H1 (cell line): ENCODE measurements at regions not wholly inside any gene's neighbourhood (a gene's known extent, or its start where the extent isn't known, plus 50 kb on each side); places are given as distances from the start of the nearest gene placed in this dataset.

Experiments used
- CTCF ChIA-PET: fragments of 300-600 bp; sonication (Branson Sonifier 250); formaldehyde crosslinking; loops from one replicate; lab custom pipeline; 2021; ENCODE audit not compliant: partially characterized antibody; lab: Charles Lee
- POLR2A ChIA-PET: fragments of 300-600 bp; sonication (Branson Sonifier 250); formaldehyde crosslinking; loops from one replicate; lab custom pipeline; 2021; ENCODE audit warnings: inconsistent platforms; ENCODE audit not compliant: partially characterized antibody; lab: Charles Lee
- DNase-seq, 2 experiments: peaks; one replicate each; pipeline versions ENCODE4 v3.0.0 to v3.0.0-alpha.2; 2010 to 2022; ENCODE audit warnings: low spot score in 2 of 2, low read depth in 1 of 2, mixed read lengths in 1 of 2
- FAIRE-seq: peaks from 2 replicates; lab custom pipeline; 2011; peaks lifted over from hg19 to GRCh38; lab: Jason Lieb, UNC
- H2AFZ ChIP-seq: 2 replicates; pipeline ENCODE4 v1.8.1; 2012; ENCODE audit warnings: low read length, inconsistent platforms
- H2AK5ac ChIP-seq: 2 replicates; pipeline ENCODE4 v1.6.1; 2013; ENCODE audit warnings: low read depth, low read length
- H2BK120ac ChIP-seq: replicated peaks from 2 replicates; pipeline ENCODE3; 2013; ENCODE audit warnings: low read depth, low read length, inconsistent platforms
- H2BK12ac ChIP-seq: 2 replicates; pipeline ENCODE4 v1.6.1; 2013; ENCODE audit warnings: low read depth, low read length
- H2BK15ac ChIP-seq: 2 replicates; pipeline ENCODE4 v1.6.1; 2013; ENCODE audit warnings: low read length
- H2BK20ac ChIP-seq: 2 replicates; pipeline ENCODE4 v1.6.1; 2013; ENCODE audit warnings: low read length
- H2BK5ac ChIP-seq: 2 replicates; pipeline ENCODE4 v1.6.1; 2013; ENCODE audit warnings: low read depth, low read length
- H3K14ac ChIP-seq: 2 replicates; pipeline ENCODE4 v1.6.1; 2013; ENCODE audit warnings: inconsistent platforms; ENCODE audit not compliant: insufficient read length
- H3K18ac ChIP-seq: 2 replicates; pipeline ENCODE4 v1.6.1; 2013; ENCODE audit warnings: low read length; ENCODE audit errors: extremely low read depth
- H3K23ac ChIP-seq: 2 replicates; pipeline ENCODE4 v1.6.1; 2013; ENCODE audit warnings: inconsistent platforms; ENCODE audit not compliant: insufficient read length
- H3K23me2 ChIP-seq: 2 replicates; pipeline ENCODE4 v1.6.1; 2013; ENCODE audit warnings: low read depth, low read length
- H3K27ac ChIP-seq: 2 replicates; pipeline ENCODE4 v1.6.1; 2011; ENCODE audit warnings: low read depth, low read length, inconsistent platforms
- H3K27me3 ChIP-seq, 4 experiments: replicated peaks in 1 of 4; 1 replicate in 1 of 4; 2 replicates in 3 of 4; pipeline versions ENCODE4 v1.6.1 to v1.8.1; 2011 to 2013; ENCODE audit warnings: low read length in 3 of 4, mild to moderate bottlenecking in 3 of 4, inconsistent platforms in 2 of 4, mixed read lengths in 2 of 4, moderate library complexity in 1 of 4; ENCODE audit not compliant: control insufficient read depth in 3 of 4, insufficient read depth in 3 of 4; ENCODE audit errors: extremely low read depth in 1 of 4
- H3K36me3 ChIP-seq, 4 experiments: 2 replicates each; pipeline versions ENCODE4 v1.6.1 to v1.8.1; 2011 to 2013; ENCODE audit warnings: mild to moderate bottlenecking in 4 of 4, low read length in 3 of 4, moderate library complexity in 2 of 4, control low read depth in 1 of 4, inconsistent platforms in 1 of 4; ENCODE audit not compliant: insufficient read depth in 4 of 4, control insufficient read depth in 2 of 4
- H3K4ac ChIP-seq: replicated peaks from 2 replicates; pipeline ENCODE3; 2013; ENCODE audit warnings: low read length, low read depth, mixed read lengths, inconsistent platforms; ENCODE audit not compliant: insufficient read length
- H3K4me1 ChIP-seq, 4 experiments: replicated peaks in 1 of 4; 1 replicate in 1 of 4; 2 replicates in 3 of 4; pipeline versions ENCODE4 v1.6.1 to v1.8.1; 2011 to 2013; ENCODE audit warnings: low read length in 3 of 4, inconsistent platforms in 2 of 4, mixed read lengths in 1 of 4; ENCODE audit not compliant: insufficient read depth in 4 of 4, control insufficient read depth in 3 of 4
- H3K4me2 ChIP-seq, 2 experiments: 2 replicates each; pipeline versions ENCODE4 v1.6.1 to v1.8.1; 2011 to 2013; ENCODE audit warnings: low read depth in 2 of 2, low read length in 2 of 2, control low read depth in 1 of 2, inconsistent platforms in 1 of 2, mild to moderate bottlenecking in 1 of 2; ENCODE audit not compliant: insufficient read depth in 1 of 2
- H3K4me3 ChIP-seq, 4 experiments: fragments of 200-600, 300-600 bp in 1 of 4; sonication (generic), shearing (Covaris generic), sonication (Bioruptor Twin) in 1 of 4; 2 replicates each; pipeline versions ENCODE4 v1.5.1 to v1.8.1; 2011 to 2016; ENCODE audit warnings: low read length in 4 of 4, low read depth in 3 of 4, control low read depth in 2 of 4, inconsistent platforms in 2 of 4, mild to moderate bottlenecking in 2 of 4, mixed read lengths in 1 of 4, moderate library complexity in 1 of 4; ENCODE audit not compliant: insufficient read depth in 2 of 4; ENCODE audit errors: extremely low read depth in 1 of 4
- H3K56ac ChIP-seq: replicated peaks from 2 replicates; pipeline ENCODE3; 2013; ENCODE audit warnings: low read depth, mild to moderate bottlenecking, mixed read lengths, low read length, inconsistent platforms; ENCODE audit not compliant: insufficient read length
- H3K79me1 ChIP-seq: 2 replicates; pipeline ENCODE4 v1.6.1; 2013; ENCODE audit warnings: low read depth, low read length, control low read depth
- H3K79me2 ChIP-seq, 2 experiments: 2 replicates each; pipeline versions ENCODE4 v1.6.1 to v1.8.1; 2012 to 2013; ENCODE audit warnings: low read length in 2 of 2, mild to moderate bottlenecking in 2 of 2, inconsistent platforms in 1 of 2; ENCODE audit not compliant: insufficient read depth in 2 of 2, control insufficient read depth in 1 of 2
- H3K9ac ChIP-seq, 4 experiments: replicated peaks in 1 of 4; 1 replicate in 1 of 4; 2 replicates in 3 of 4; pipeline versions ENCODE4 v1.6.1 to v1.8.1; 2011 to 2013; ENCODE audit warnings: low read depth in 3 of 4, low read length in 3 of 4, control low read depth in 2 of 4, mild to moderate bottlenecking in 2 of 4, moderate library complexity in 2 of 4, inconsistent platforms in 1 of 4; ENCODE audit errors: extremely low read depth in 1 of 4
- H3K9me3 ChIP-seq, 2 experiments: 2 replicates each; pipeline versions ENCODE4 v1.6.1 to v1.8.1; 2012 to 2013; ENCODE audit warnings: mild to moderate bottlenecking in 2 of 2, moderate library complexity in 2 of 2, control low read depth in 1 of 2, inconsistent platforms in 1 of 2, low read depth in 1 of 2, low read length in 1 of 2, mixed read lengths in 1 of 2; ENCODE audit not compliant: insufficient read depth in 2 of 2
- H4K20me1 ChIP-seq, 2 experiments: replicated peaks in 1 of 2; 2 replicates each; pipeline versions ENCODE3 to v1.8.1; 2011 to 2013; ENCODE audit warnings: inconsistent platforms in 2 of 2, low read length in 2 of 2, mild to moderate bottlenecking in 1 of 2; ENCODE audit not compliant: insufficient read depth in 2 of 2, control insufficient read depth in 1 of 2
- H4K5ac ChIP-seq: 2 replicates; pipeline ENCODE4 v1.6.1; 2013; ENCODE audit warnings: low read length, low read depth, mixed read lengths, inconsistent platforms; ENCODE audit not compliant: insufficient read length
- H4K8ac ChIP-seq: 2 replicates; pipeline ENCODE4 v1.8.0; 2013; ENCODE audit warnings: mild to moderate bottlenecking, moderate library complexity, low read length, inconsistent platforms; ENCODE audit not compliant: insufficient read depth; ENCODE audit errors: extremely low read depth
- H4K91ac ChIP-seq: replicated peaks from 2 replicates; pipeline ENCODE3; 2013; ENCODE audit warnings: low read length, mixed read lengths, inconsistent platforms; ENCODE audit not compliant: insufficient read length
- CBX8 ChIP-seq: fragments of 300-800, 300-1000 bp; sonication (generic); IDR thresholded peaks from 2 replicates; pipeline ENCODE4 v1.7.1; 2016; ENCODE audit warnings: low read depth, low read length, borderline replicate concordance
- CREB1 ChIP-seq: IDR thresholded peaks from 2 replicates; pipeline ENCODE4 v1.6.1; 2012; ENCODE audit warnings: inconsistent platforms
- WGBS, 2 experiments: shearing (Covaris generic) in 1 of 2; methylation state at CpG; one replicate each; pipeline versions ENCODE4 v1.1.6 to v1.1.7; 2013 to 2015; ENCODE audit warnings: low lambda C conversion rate in 2 of 2, mixed read lengths in 2 of 2, inconsistent platforms in 1 of 2, low coverage in 1 of 2, missing lambda C conversion rate in 1 of 2; ENCODE audit not compliant: insufficient replicate concordance in 2 of 2, insufficient coverage in 1 of 2, insufficient read length in 1 of 2; ENCODE audit errors: extremely low coverage in 1 of 2, missing lambda C conversion rate in 1 of 2; 5-methylcytosine and 5-hydroxymethylcytosine counted together

DNA sequence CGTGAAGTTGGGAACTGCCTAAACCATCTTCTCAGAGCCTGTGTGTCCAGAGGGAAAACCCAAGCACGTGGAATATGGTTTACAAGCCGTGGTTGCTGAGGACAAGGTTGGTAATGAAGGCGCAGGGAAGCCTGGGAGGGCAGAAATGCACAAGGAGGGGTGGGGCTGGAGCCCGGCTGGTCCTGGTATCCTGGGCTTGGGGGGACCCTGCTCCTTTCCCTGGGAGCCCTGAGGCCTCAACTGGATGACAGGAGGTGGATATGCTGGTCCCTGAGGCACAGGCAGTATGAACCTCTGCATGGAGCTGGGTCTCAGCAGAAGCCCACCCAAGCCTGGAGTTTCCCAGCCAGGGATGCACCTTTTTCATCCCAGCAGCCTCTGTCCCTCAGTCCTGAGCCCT, 80.3 kb upstream of the RET start:
- no peak overlapping the region for H4K91ac ChIP-seq
- no peaks in the 10 kb centered on the region for H3K79me1 ChIP-seq
- whole genome bisulfite sequencing, 2 experiments: 96% methylated on average over 5 of the region's 5 CpGs; no CpG with 5 or more reads in 1 of the 2 experiments
- H3K14ac ChIP-seq: no peak overlapping the region
- H4K8ac ChIP-seq: no peak overlapping the region
- no peak overlapping the region for H2BK5ac ChIP-seq
- no peaks in the 10 kb centered on the region for H3K4me1 ChIP-seq
- H4K5ac ChIP-seq: no peak overlapping the region
- H3K27ac ChIP-seq: no peak overlapping the region
- POLR2A ChIA-PET: no interaction called here
- no peak overlapping the region for H2AFZ ChIP-seq
- H2BK20ac ChIP-seq: no peak overlapping the region
- H2BK12ac ChIP-seq: no peak overlapping the region
- no peaks in the 10 kb centered on the region for H3K27me3 ChIP-seq
- H3K4me3 ChIP-seq: no peak overlapping the region
- H2BK15ac ChIP-seq: no peak overlapping the region
- H3K23me2 ChIP-seq: no peaks in the 10 kb centered on the region
- CTCF ChIA-PET: interaction anchor here (1.0 to 1.7 kb wide), 2 partner anchors 39 to 259 kb away, joined by 4 read pairs; no protein-coding TSS in a partner anchor
- H3K4ac ChIP-seq: no peak overlapping the region
- H3K4me2 ChIP-seq: no peak overlapping the region
- no peak overlapping the region for H2AK5ac ChIP-seq
- no peaks in the 10 kb centered on the region for H4K20me1 ChIP-seq
- no peaks in the 10 kb centered on the region for H3K36me3 ChIP-seq
- H3K56ac ChIP-seq: no peak overlapping the region
- H3K9ac ChIP-seq: no peak overlapping the region
- DNase-seq: no peak
- H3K9me3 ChIP-seq: no peaks in the 10 kb centered on the region
- H2BK120ac ChIP-seq: no peak overlapping the region
- no peak overlapping the region for H3K18ac ChIP-seq
- TF ChIP-seq CBX8 (no peak), CREB1 (no peak)
- TF ChIP-seq, all 59 proteins: peak for 0
- Histone ChIP-seq H3K23ac (no peak overlapping the region), H3K79me2 (no peaks in the 10 kb centered on the region)
- no peak for FAIRE-seq
